SK-N-SH (cell line): ENCODE measurements at regions not wholly inside any gene's neighbourhood (a gene's known extent, or its start where the extent isn't known, plus 50 kb on each side); places are given as distances from the start of the nearest gene placed in this dataset.

Experiments used
- CTCF ChIA-PET: fragments of 300-600, 350-600 bp; formaldehyde crosslinking; extraction: SDS; loops from one replicate; lab custom pipeline; 2021; lab: Yijun Ruan, JAX
- POLR2A ChIA-PET: fragments of 350-600 bp; sonication (Branson Sonifier 250); formaldehyde crosslinking; extraction: SDS; loops from one replicate; lab custom pipeline; 2020; ENCODE audit warnings: antibody characterized with exemption, inconsistent platforms; lab: Yijun Ruan, JAX
- DNase-seq: peaks from one replicate; pipeline ENCODE4 v3.0.0; 2012
- H2AFZ ChIP-seq: fragments of 200-600 bp; sonication (generic); 2 replicates; pipeline ENCODE4 v1.8.1; 2016; ENCODE audit warnings: antibody characterized with exemption, mild to moderate bottlenecking, low read depth
- H3F3A ChIP-seq: fragments of 200-600 bp; sonication (generic); replicated peaks from 2 replicates; pipeline ENCODE3; 2016; ENCODE audit warnings: antibody characterized with exemption, mild to moderate bottlenecking; ENCODE audit not compliant: insufficient read depth
- H3K27ac ChIP-seq, 2 experiments: fragments of 200-500 bp in 1 of 2; fragments of 200-600 bp in 1 of 2; sonication (Bioruptor generic) in 1 of 2; sonication (generic), shearing (Covaris generic) in 1 of 2; 2 replicates each; pipeline versions ENCODE4 v1.5.1 to v1.6.1; 2014 to 2016; ENCODE audit warnings: low read depth in 2 of 2, inconsistent platforms in 1 of 2, low read length in 1 of 2, mild to moderate bottlenecking in 1 of 2, mixed read lengths in 1 of 2
- H3K27me3 ChIP-seq: fragments of 200-600 bp; sonication (generic), shearing (Covaris generic); 2 replicates; pipeline ENCODE4 v1.6.1; 2016; ENCODE audit warnings: mixed run types; ENCODE audit not compliant: insufficient read depth
- H3K36me3 ChIP-seq, 2 experiments: fragments of 200-500 bp in 1 of 2; fragments of 200-600 bp in 1 of 2; sonication (Bioruptor generic) in 1 of 2; sonication (generic) in 1 of 2; replicated peaks in 1 of 2; 2 replicates each; pipeline versions ENCODE3 to v1.5.1; 2014 to 2016; ENCODE audit warnings: low read length in 1 of 2, mild to moderate bottlenecking in 1 of 2; ENCODE audit not compliant: insufficient read depth in 2 of 2, control insufficient read depth in 1 of 2
- H3K4me1 ChIP-seq, 2 experiments: fragments of 200-500 bp in 1 of 2; fragments of 200-600 bp in 1 of 2; sonication (Bioruptor generic) in 1 of 2; sonication (generic), shearing (Covaris generic) in 1 of 2; 2 replicates each; pipeline versions ENCODE4 v1.5.1 to v1.6.1; 2014 to 2016; ENCODE audit warnings: low read depth in 1 of 2, low read length in 1 of 2, mixed run types in 1 of 2; ENCODE audit not compliant: insufficient read depth in 2 of 2, control insufficient read depth in 1 of 2
- H3K4me2 ChIP-seq: fragments of 200-600 bp; sonication (generic), shearing (Covaris generic); 2 replicates; pipeline ENCODE4 v1.6.1; 2017; ENCODE audit warnings: mixed run types
- H3K4me3 ChIP-seq, 2 experiments: fragments of 200-500 bp in 1 of 2; fragments of 200-600 bp in 1 of 2; sonication (Bioruptor generic) in 1 of 2; sonication (generic), shearing (Covaris generic) in 1 of 2; 2 replicates each; pipeline versions ENCODE4 v1.5.1 to v1.8.1; 2014 to 2016; ENCODE audit warnings: low read depth in 2 of 2, inconsistent platforms in 1 of 2, low read length in 1 of 2, mild to moderate bottlenecking in 1 of 2, mixed read lengths in 1 of 2, moderate library complexity in 1 of 2
- H3K79me2 ChIP-seq: fragments of 200-600 bp; sonication (generic); 2 replicates; pipeline ENCODE4 v1.8.1; 2017; ENCODE audit warnings: mild to moderate bottlenecking; ENCODE audit not compliant: insufficient read depth
- H3K9ac ChIP-seq: fragments of 200-600 bp; sonication (generic); 2 replicates; pipeline ENCODE4 v1.6.1; 2017; ENCODE audit warnings: mixed run types
- H3K9me2 ChIP-seq: fragments of 200-600 bp; sonication (generic); 2 replicates; pipeline ENCODE4 v1.6.1; 2017; ENCODE audit warnings: mixed run types
- H3K9me3 ChIP-seq: fragments of 200-600 bp; sonication (generic); 2 replicates; pipeline ENCODE4 v1.6.1; 2017; ENCODE audit warnings: mixed run types, mild to moderate bottlenecking, moderate library complexity
- H4K20me1 ChIP-seq: fragments of 200-600 bp; sonication (generic); 2 replicates; pipeline ENCODE4 v1.6.1; 2017; ENCODE audit warnings: mild to moderate bottlenecking, mixed run types; ENCODE audit not compliant: insufficient read depth
- ELF1 ChIP-seq: IDR thresholded peaks from 2 replicates; pipeline ENCODE4 v1.4.0; 2012
- EP300 ChIP-seq, 2 experiments: IDR thresholded peaks; 2 replicates each; pipeline versions ENCODE4 v1.4.0 to v1.6.1; 2012; ENCODE audit warnings: borderline replicate concordance in 1 of 2, low read depth in 1 of 2, low read length in 1 of 2
- FOXJ3 ChIP-seq: sonication (generic); formaldehyde crosslinking; IDR thresholded peaks from 2 replicates; pipeline ENCODE4 v1.5.1; 2020; ENCODE audit warnings: mild to moderate bottlenecking, missing genetic modification reagents
- NRF1 ChIP-seq: IDR thresholded peaks from 2 replicates; pipeline ENCODE4 v1.6.1; 2012; ENCODE audit warnings: low read depth, mild to moderate bottlenecking, low read length
- SMC3 ChIP-seq: IDR thresholded peaks from 2 replicates; pipeline ENCODE4 v1.6.1; 2012; ENCODE audit warnings: low read depth, low read length, improper control_type of control experiment
- TAF1 ChIP-seq: IDR thresholded peaks from 2 replicates; pipeline ENCODE4 v1.6.1; 2012; ENCODE audit warnings: low read depth, mild to moderate bottlenecking, low read length, moderate library complexity, borderline replicate concordance
- TCF12 ChIP-seq: IDR thresholded peaks from 2 replicates; pipeline ENCODE4 v1.4.0; 2012
- TEAD4 ChIP-seq: IDR thresholded peaks from 2 replicates; pipeline ENCODE4 v1.4.0; 2012; ENCODE audit warnings: mild to moderate bottlenecking, borderline replicate concordance; ENCODE audit not compliant: insufficient read depth
- WGBS: methylation state at CpG from one replicate; pipeline ENCODE4 v1.1.6; 2017; ENCODE audit warnings: low lambda C conversion rate; 5-methylcytosine and 5-hydroxymethylcytosine counted together
- TF ChIP-seq, protein P1 (sequence below): IDR thresholded peaks from 2 replicates; pipeline ENCODE4 v1.4.0; 2012; ENCODE audit warnings: low read depth, borderline replicate concordance
- TF ChIP-seq, protein P2 (sequence below): IDR thresholded peaks from 2 replicates; pipeline ENCODE4 v1.6.1; 2012; ENCODE audit warnings: mild to moderate bottlenecking, low read depth, low read length, moderate library complexity
- TF ChIP-seq, protein P3 (sequence below): fragments of 150-350 bp; IDR thresholded peaks from 2 replicates; pipeline ENCODE4 v1.6.1; 2016; ENCODE audit warnings: mild to moderate bottlenecking, low read depth, low read length
- TF ChIP-seq, protein P4 (sequence below): IDR thresholded peaks from 2 replicates; pipeline ENCODE4 v1.4.0; 2012; ENCODE audit warnings: low read depth, borderline replicate concordance

DNA sequence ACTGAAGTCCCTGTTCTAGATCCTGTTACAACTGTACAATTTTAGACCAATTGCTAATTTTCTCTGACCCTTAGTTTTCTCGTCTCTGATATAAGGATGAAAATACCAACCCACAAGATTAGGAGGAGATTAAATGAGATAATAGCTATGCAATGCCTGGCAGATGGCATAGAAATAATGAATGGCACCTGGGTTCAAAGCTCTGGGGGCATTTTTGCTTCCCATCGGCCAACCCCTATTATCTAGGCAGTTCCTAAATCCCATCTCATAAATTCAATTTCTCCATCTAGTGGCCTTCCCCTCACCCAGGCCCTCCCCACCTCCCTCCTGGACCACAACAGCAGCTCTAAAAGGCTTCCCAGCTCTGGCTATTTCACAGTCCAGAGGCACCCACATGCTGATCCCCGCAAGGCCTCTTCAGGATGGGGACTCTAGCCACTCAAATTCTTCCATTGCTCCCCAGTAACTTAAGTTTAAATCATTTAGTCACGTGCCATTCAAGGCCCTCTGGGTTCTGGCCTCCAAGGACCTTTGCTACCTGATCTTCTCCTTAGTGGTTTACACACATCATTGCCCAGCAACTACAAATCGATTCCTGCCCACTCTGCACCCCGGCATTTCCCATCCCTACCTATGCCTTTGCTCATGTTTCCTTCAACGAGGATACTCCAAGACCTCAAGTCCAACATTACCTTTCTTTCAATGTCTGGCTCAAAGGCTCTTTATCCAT lies 202.4 kb upstream of the KLF14 start (continued):
- TF ChIP-seq, protein P1, sequence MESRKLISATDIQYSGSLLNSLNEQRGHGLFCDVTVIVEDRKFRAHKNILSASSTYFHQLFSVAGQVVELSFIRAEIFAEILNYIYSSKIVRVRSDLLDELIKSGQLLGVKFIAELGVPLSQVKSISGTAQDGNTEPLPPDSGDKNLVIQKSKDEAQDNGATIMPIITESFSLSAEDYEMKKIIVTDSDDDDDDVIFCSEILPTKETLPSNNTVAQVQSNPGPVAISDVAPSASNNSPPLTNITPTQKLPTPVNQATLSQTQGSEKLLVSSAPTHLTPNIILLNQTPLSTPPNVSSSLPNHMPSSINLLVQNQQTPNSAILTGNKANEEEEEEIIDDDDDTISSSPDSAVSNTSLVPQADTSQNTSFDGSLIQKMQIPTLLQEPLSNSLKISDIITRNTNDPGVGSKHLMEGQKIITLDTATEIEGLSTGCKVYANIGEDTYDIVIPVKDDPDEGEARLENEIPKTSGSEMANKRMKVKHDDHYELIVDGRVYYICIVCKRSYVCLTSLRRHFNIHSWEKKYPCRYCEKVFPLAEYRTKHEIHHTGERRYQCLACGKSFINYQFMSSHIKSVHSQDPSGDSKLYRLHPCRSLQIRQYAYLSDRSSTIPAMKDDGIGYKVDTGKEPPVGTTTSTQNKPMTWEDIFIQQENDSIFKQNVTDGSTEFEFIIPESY = no peak
- TF ChIP-seq, protein P2, sequence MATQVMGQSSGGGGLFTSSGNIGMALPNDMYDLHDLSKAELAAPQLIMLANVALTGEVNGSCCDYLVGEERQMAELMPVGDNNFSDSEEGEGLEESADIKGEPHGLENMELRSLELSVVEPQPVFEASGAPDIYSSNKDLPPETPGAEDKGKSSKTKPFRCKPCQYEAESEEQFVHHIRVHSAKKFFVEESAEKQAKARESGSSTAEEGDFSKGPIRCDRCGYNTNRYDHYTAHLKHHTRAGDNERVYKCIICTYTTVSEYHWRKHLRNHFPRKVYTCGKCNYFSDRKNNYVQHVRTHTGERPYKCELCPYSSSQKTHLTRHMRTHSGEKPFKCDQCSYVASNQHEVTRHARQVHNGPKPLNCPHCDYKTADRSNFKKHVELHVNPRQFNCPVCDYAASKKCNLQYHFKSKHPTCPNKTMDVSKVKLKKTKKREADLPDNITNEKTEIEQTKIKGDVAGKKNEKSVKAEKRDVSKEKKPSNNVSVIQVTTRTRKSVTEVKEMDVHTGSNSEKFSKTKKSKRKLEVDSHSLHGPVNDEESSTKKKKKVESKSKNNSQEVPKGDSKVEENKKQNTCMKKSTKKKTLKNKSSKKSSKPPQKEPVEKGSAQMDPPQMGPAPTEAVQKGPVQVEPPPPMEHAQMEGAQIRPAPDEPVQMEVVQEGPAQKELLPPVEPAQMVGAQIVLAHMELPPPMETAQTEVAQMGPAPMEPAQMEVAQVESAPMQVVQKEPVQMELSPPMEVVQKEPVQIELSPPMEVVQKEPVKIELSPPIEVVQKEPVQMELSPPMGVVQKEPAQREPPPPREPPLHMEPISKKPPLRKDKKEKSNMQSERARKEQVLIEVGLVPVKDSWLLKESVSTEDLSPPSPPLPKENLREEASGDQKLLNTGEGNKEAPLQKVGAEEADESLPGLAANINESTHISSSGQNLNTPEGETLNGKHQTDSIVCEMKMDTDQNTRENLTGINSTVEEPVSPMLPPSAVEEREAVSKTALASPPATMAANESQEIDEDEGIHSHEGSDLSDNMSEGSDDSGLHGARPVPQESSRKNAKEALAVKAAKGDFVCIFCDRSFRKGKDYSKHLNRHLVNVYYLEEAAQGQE = no peak
- no peak for TF ChIP-seq TEAD4

DNA sequence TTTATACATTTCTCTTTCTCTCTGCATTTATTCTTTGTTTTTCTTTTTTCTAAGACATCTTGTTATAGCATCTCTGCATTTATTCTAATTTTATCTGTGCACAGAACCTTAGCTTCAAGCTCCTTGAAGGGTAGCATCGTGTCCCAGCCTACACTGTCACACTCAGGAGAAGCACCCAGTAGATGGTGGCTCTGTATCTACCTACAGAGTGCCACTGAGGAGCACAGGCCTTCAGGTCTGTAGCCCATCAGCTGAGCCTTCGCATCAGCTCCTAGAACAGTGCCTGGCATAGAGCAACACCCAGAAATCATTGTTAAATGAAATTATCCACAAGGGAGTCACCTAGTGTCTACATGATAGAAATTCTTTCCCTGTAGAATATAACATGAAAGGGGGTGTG lies 203.0 kb upstream of the KLF14 start:
- peaks cover 23% of the 10 kb centered on the region in 2 experiments for H3K36me3 ChIP-seq
- H3K4me3 ChIP-seq = no peak overlapping the region
- H3K27ac ChIP-seq = no peak overlapping the region
- H3K4me1 ChIP-seq = peaks cover 2 to 23% of the 10 kb centered on the region in 2 experiments
- ChIA-PET CTCF (interaction anchor here (2.8 to 4.9 kb wide), 2 partner anchors 40 to 103 kb away, joined by 21 to 23 read pairs; no protein-coding TSS in a partner anchor), POLR2A (no interaction called here)
- no peaks in the 10 kb centered on the region for H3K9me3 ChIP-seq
- no peak for TF ChIP-seq FOXJ3 (CRISPR knock-in tag)
- TF ChIP-seq, protein P3, sequence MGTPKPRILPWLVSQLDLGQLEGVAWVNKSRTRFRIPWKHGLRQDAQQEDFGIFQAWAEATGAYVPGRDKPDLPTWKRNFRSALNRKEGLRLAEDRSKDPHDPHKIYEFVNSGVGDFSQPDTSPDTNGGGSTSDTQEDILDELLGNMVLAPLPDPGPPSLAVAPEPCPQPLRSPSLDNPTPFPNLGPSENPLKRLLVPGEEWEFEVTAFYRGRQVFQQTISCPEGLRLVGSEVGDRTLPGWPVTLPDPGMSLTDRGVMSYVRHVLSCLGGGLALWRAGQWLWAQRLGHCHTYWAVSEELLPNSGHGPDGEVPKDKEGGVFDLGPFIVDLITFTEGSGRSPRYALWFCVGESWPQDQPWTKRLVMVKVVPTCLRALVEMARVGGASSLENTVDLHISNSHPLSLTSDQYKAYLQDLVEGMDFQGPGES = no peak
- no peak for TF ChIP-seq NRF1
- no peak for TF ChIP-seq TCF12
- TF ChIP-seq EP300 (IDR thresholded peaks at IDR 0.05; ENCODE audit: borderline replicate concordance in 1 of 2, low read depth in 1 of 2, low read length in 1 of 2) = no peak
- no peak for TF ChIP-seq ELF1
- TF ChIP-seq TAF1 = no peak
- TF ChIP-seq, protein P4, sequence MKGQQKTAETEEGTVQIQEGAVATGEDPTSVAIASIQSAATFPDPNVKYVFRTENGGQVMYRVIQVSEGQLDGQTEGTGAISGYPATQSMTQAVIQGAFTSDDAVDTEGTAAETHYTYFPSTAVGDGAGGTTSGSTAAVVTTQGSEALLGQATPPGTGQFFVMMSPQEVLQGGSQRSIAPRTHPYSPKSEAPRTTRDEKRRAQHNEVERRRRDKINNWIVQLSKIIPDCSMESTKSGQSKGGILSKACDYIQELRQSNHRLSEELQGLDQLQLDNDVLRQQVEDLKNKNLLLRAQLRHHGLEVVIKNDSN = no peak
- TF ChIP-seq SMC3 = no peak
- TF ChIP-seq, all 33 proteins: peak for 0
- H2AFZ ChIP-seq = no peak overlapping the region
- 80% methylated on average over 2 of the region's 2 CpGs for WGBS
- H4K20me1 ChIP-seq = peaks cover 28% of the 10 kb centered on the region; the same call in 1 of the 2 replicates
- H3K9ac ChIP-seq = no peak overlapping the region
- H3K4me2 ChIP-seq = no peak overlapping the region
- H3F3A ChIP-seq = peaks cover 10% of the 10 kb centered on the region
- no peaks in the 10 kb centered on the region for H3K27me3 ChIP-seq
- no peaks in the 10 kb centered on the region for H3K9me2 ChIP-seq
- no peak for DNase-seq
- peaks cover 100% of the 10 kb centered on the region for H3K79me2 ChIP-seq
